ENCODE measurements at regions not wholly inside any gene's neighbourhood (a gene's known extent, or its start where the extent isn't known, plus 50 kb on each side); places are given as distances from the start of the nearest gene placed in this dataset.

- H3K4me3 ChIP-seq (ENCODE audit: control insufficient read depth, low read depth, low read length), result no peak overlapping the region
- DNase-seq (ENCODE audit: low read depth), result no peak
- TF ChIP-seq, protein P1, sequence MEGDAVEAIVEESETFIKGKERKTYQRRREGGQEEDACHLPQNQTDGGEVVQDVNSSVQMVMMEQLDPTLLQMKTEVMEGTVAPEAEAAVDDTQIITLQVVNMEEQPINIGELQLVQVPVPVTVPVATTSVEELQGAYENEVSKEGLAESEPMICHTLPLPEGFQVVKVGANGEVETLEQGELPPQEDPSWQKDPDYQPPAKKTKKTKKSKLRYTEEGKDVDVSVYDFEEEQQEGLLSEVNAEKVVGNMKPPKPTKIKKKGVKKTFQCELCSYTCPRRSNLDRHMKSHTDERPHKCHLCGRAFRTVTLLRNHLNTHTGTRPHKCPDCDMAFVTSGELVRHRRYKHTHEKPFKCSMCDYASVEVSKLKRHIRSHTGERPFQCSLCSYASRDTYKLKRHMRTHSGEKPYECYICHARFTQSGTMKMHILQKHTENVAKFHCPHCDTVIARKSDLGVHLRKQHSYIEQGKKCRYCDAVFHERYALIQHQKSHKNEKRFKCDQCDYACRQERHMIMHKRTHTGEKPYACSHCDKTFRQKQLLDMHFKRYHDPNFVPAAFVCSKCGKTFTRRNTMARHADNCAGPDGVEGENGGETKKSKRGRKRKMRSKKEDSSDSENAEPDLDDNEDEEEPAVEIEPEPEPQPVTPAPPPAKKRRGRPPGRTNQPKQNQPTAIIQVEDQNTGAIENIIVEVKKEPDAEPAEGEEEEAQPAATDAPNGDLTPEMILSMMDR (conservative IDR thresholded peaks at IDR 0.05; ENCODE audit: control insufficient read depth, insufficient read depth, low read depth, low read length), result no peak
Measured at GRCh38 chrX:137362583-137362982, 203.3 kb upstream of the ZIC3 start.

- DNase-seq (ENCODE audit: low read depth), result no peak
- TF ChIP-seq, protein P1 (conservative IDR thresholded peaks at IDR 0.05; ENCODE audit: control insufficient read depth, insufficient read depth, low read depth, low read length), result no peak
Measured at GRCh38 chrX:137354851-137355250, 211.1 kb upstream of the ZIC3 start.

GRCh38 chrX:137353404-137353803 is 212.5 kb upstream of the ZIC3 start:
- H3K4me3 ChIP-seq (ENCODE audit: control insufficient read depth, low read depth, low read length), result no peak overlapping the region
- no peak for DNase-seq (ENCODE audit: low read depth)
- TF ChIP-seq, protein P1 (conservative IDR thresholded peaks at IDR 0.05; ENCODE audit: control insufficient read depth, insufficient read depth, low read depth, low read length), result no peak

More at GRCh38 chrX:137354851-137355250, 211.1 kb upstream of the ZIC3 start:
- no peak overlapping the region for H3K4me3 ChIP-seq (ENCODE audit: control insufficient read depth, low read depth, low read length)

GRCh38 chrX:137352101-137352660 is 213.7 kb upstream of the ZIC3 start:
- H3K4me3 ChIP-seq (ENCODE audit: control insufficient read depth, low read depth, low read length), result no peak overlapping the region
- TF ChIP-seq, protein P1 (conservative IDR thresholded peaks at IDR 0.05; ENCODE audit: control insufficient read depth, insufficient read depth, low read depth, low read length), result no peak
- no peak for DNase-seq (ENCODE audit: low read depth)

- H3K4me3 ChIP-seq (ENCODE audit: control insufficient read depth, low read depth, low read length), result no peak overlapping the region
- no peak for DNase-seq (ENCODE audit: low read depth)
- TF ChIP-seq, protein P1 (conservative IDR thresholded peaks at IDR 0.05; ENCODE audit: control insufficient read depth, insufficient read depth, low read depth, low read length), result no peak
Measured at GRCh38 chrX:137342969-137343368, 223.0 kb upstream of the ZIC3 start.

DNA sequence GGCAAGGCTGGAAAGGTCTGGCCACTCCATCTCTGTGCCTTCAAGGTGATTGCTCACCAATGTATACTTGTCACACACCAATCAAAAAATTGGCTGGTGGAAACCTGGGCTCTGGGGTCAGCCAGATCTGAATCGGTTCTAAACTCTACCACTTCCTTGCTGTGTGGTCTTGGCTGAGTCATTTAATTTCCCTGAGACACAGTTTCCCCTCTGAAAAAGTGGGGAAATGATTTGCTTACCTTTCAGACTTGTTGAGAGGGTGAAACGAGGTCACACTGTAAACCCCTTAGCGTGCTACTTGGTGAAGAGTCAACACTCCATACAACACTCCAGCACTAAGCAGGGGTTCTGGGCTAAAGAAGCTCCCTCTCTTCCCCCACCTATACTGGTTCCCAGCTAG is 252.3 kb upstream of the ZIC3 start:
- DNase-seq (ENCODE audit: low read depth), result no peak
- no peak overlapping the region for H3K4me3 ChIP-seq (ENCODE audit: control insufficient read depth, low read depth, low read length)
- TF ChIP-seq, protein P1 (conservative IDR thresholded peaks at IDR 0.05; ENCODE audit: control insufficient read depth, insufficient read depth, low read depth, low read length), result no peak

- no peak overlapping the region for H3K4me3 ChIP-seq (ENCODE audit: control insufficient read depth, low read depth, low read length)
- DNase-seq (ENCODE audit: low read depth), result no peak
- TF ChIP-seq, protein P1 (conservative IDR thresholded peaks at IDR 0.05; ENCODE audit: control insufficient read depth, insufficient read depth, low read depth, low read length), result no peak
Measured at GRCh38 chrX:137305404-137305803, 260.5 kb upstream of the ZIC3 start.

Data from fibroblast of mammary gland (primary cell).